Smooth muscle cell (in vitro differentiated cells): ENCODE measurements at regions not wholly inside any gene's neighbourhood (a gene's known extent, or its start where the extent isn't known, plus 50 kb on each side); places are given as distances from the start of the nearest gene placed in this dataset.

ENCODE experiments used
- DNase-seq: peaks from one replicate; lab custom pipeline; 2025; ENCODE audit not compliant: unreplicated experiment; lab: John Stamatoyannopoulos, UW
- H2AFZ ChIP-seq: fragments of 200-600 bp; sonication (generic); 2 replicates; pipeline ENCODE4 v1.6.0; 2016; ENCODE audit warnings: antibody characterized with exemption, low read depth, mild to moderate bottlenecking
- H3F3A ChIP-seq: fragments of 200-600 bp; sonication (generic); 2 replicates; pipeline ENCODE4 v1.6.0; 2017; ENCODE audit warnings: antibody characterized with exemption, low read depth
- H3K27ac ChIP-seq: fragments of 200-600 bp; sonication (generic); 2 replicates; pipeline ENCODE4 v1.5.1; 2016; ENCODE audit warnings: low read depth, mild to moderate bottlenecking
- H3K27me3 ChIP-seq: fragments of 200-600 bp; sonication (generic); 2 replicates; pipeline ENCODE4 v1.6.1; 2016; ENCODE audit warnings: low read depth, mild to moderate bottlenecking
- H3K36me3 ChIP-seq: fragments of 200-600 bp; sonication (generic); 2 replicates; pipeline ENCODE4 v1.5.1; 2016; ENCODE audit warnings: low read depth
- H3K4me1 ChIP-seq: fragments of 200-600 bp; sonication (generic); 2 replicates; pipeline ENCODE4 v1.5.1; 2016; ENCODE audit warnings: low read depth
- H3K4me2 ChIP-seq: fragments of 200-600 bp; sonication (generic); 2 replicates; pipeline ENCODE4 v1.6.0; 2016; ENCODE audit warnings: mild to moderate bottlenecking
- H3K4me3 ChIP-seq: fragments of 200-600 bp; sonication (generic); 2 replicates; pipeline ENCODE4 v1.5.1; 2016; ENCODE audit warnings: mild to moderate bottlenecking
- H3K79me2 ChIP-seq: fragments of 200-600 bp; sonication (generic); 2 replicates; pipeline ENCODE4 v1.6.0; 2016; ENCODE audit warnings: low read depth, mild to moderate bottlenecking
- H3K9ac ChIP-seq: fragments of 200-600 bp; sonication (generic); 2 replicates; pipeline ENCODE4 v1.6.0; 2016; ENCODE audit warnings: low read depth
- H3K9me3 ChIP-seq: fragments of 200-600 bp; sonication (generic); replicated peaks from 2 replicates; pipeline ENCODE4 v1.5.1; 2016; ENCODE audit warnings: low read depth
- H4K20me1 ChIP-seq: fragments of 200-600 bp; sonication (generic); 2 replicates; pipeline ENCODE4 v1.6.0; 2016; ENCODE audit warnings: low read depth
- WGBS: methylation state at CpG from one replicate; pipeline ENCODE4 v1.1.7; 2016; ENCODE audit warnings: low lambda C conversion rate; 5-methylcytosine and 5-hydroxymethylcytosine counted together
- TF ChIP-seq, protein P1 (sequence below): fragments of 200-600 bp; sonication (generic); IDR thresholded peaks from 2 replicates; pipeline ENCODE4 v1.5.1; 2017; ENCODE audit warnings: borderline replicate concordance, mild to moderate bottlenecking, antibody characterized with exemption; ENCODE audit not compliant: insufficient read depth, poor library complexity, severe bottlenecking

GRCh38 chr14:42782754-42783153 lies 1176.1 kb downstream of the LRFN5 start:
- H3K27ac ChIP-seq = no peak overlapping the region
- H3K4me2 ChIP-seq = no peak overlapping the region
- H3K27me3 ChIP-seq = no peaks in the 10 kb centered on the region
- 91% methylated on average over 3 of the region's 3 CpGs for WGBS
- no peak overlapping the region for H3K4me3 ChIP-seq
- TF ChIP-seq, protein P1, sequence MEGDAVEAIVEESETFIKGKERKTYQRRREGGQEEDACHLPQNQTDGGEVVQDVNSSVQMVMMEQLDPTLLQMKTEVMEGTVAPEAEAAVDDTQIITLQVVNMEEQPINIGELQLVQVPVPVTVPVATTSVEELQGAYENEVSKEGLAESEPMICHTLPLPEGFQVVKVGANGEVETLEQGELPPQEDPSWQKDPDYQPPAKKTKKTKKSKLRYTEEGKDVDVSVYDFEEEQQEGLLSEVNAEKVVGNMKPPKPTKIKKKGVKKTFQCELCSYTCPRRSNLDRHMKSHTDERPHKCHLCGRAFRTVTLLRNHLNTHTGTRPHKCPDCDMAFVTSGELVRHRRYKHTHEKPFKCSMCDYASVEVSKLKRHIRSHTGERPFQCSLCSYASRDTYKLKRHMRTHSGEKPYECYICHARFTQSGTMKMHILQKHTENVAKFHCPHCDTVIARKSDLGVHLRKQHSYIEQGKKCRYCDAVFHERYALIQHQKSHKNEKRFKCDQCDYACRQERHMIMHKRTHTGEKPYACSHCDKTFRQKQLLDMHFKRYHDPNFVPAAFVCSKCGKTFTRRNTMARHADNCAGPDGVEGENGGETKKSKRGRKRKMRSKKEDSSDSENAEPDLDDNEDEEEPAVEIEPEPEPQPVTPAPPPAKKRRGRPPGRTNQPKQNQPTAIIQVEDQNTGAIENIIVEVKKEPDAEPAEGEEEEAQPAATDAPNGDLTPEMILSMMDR = no peak
- no peaks in the 10 kb centered on the region for H4K20me1 ChIP-seq
- no peak overlapping the region for H2AFZ ChIP-seq
- no peak for DNase-seq
- H3K9ac ChIP-seq = no peak overlapping the region
- H3K36me3 ChIP-seq = no peaks in the 10 kb centered on the region
- H3F3A ChIP-seq = no peaks in the 10 kb centered on the region
- H3K9me3 ChIP-seq = peaks cover 3% of the 10 kb centered on the region
- no peaks in the 10 kb centered on the region for H3K4me1 ChIP-seq
- no peaks in the 10 kb centered on the region for H3K79me2 ChIP-seq

DNA sequence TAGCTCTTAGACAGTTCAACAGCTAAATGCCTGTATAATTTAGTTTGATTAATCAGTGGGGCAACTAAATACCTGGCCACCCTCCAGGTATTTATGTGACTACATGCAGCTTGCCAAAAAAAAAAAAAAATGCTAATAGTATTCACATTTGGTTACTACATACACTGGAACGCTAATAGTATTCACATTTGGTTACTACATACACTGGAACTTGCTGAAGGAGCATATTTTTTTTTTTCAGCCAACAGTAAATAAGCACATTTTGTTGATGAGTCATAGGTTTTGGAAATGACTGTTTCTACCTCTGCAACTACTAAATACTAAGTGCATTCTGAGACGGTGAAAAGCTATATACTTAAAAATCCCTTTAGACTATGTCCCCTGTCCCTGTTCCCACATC lies 1172.3 kb downstream of the LRFN5 start:
- Histone ChIP-seq H3K79me2 (no peaks in the 10 kb centered on the region), H3K27ac (no peak overlapping the region), H2AFZ (no peak overlapping the region), H3K27me3 (no peaks in the 10 kb centered on the region), H3F3A (no peaks in the 10 kb centered on the region), H3K4me2 (no peak overlapping the region), H4K20me1 (no peaks in the 10 kb centered on the region), H3K9me3 (no peaks in the 10 kb centered on the region), H3K4me1 (no peaks in the 10 kb centered on the region), H3K9ac (no peak overlapping the region), H3K36me3 (no peaks in the 10 kb centered on the region), H3K4me3 (no peak overlapping the region)
- no peak for DNase-seq
- TF ChIP-seq, protein P1 = no peak
- WGBS = 78% methylated on average over 2 of the region's 2 CpGs

GRCh38 chr14:42750771-42751170 lies 1144.1 kb downstream of the LRFN5 start:
- Histone ChIP-seq H4K20me1 (no peaks in the 10 kb centered on the region), H3K79me2 (no peaks in the 10 kb centered on the region), H3K27me3 (no peaks in the 10 kb centered on the region), H3K9ac (no peak overlapping the region), H3K4me1 (no peaks in the 10 kb centered on the region), H2AFZ (no peak overlapping the region), H3K9me3 (no peaks in the 10 kb centered on the region), H3F3A (no peaks in the 10 kb centered on the region), H3K27ac (no peak overlapping the region), H3K4me2 (no peak overlapping the region), H3K4me3 (no peak overlapping the region), H3K36me3 (no peaks in the 10 kb centered on the region)
- TF ChIP-seq, protein P1 = no peak
- no peak for DNase-seq

DNA sequence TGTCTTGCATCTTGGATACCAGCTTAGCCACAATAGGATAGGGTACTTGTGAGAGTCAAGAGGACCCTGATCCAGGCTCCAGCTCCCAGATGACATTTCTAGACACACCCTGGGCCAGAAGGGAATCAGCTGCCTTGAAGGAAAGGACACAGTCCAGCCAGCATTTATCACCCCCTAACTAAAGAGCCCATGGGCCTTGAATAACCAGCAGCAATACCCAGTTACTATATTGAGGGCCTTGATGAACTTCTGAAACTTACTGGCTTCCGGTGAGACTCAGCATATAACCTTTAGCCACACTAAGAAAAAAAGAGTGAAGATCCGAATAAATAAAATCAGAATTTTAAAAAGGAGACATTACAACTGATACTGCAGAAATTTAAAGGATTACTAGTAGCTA lies 1135.4 kb downstream of the LRFN5 start:
- Histone ChIP-seq H3K4me1 (no peaks in the 10 kb centered on the region), H3K27me3 (no peaks in the 10 kb centered on the region), H3K9ac (no peak overlapping the region), H3K79me2 (no peaks in the 10 kb centered on the region), H3K27ac (no peak overlapping the region), H3K4me2 (no peak overlapping the region), H3K36me3 (no peaks in the 10 kb centered on the region), H3K9me3 (no peaks in the 10 kb centered on the region), H3K4me3 (no peak overlapping the region), H4K20me1 (no peaks in the 10 kb centered on the region), H3F3A (no peaks in the 10 kb centered on the region), H2AFZ (no peak overlapping the region)
- no peak for DNase-seq
- TF ChIP-seq, protein P1 = no peak
- WGBS = 100% methylated on average over 2 of the region's 2 CpGs
